ENCODE measurements at regions not wholly inside any gene's neighbourhood (a gene's known extent, or its start where the extent isn't known, plus 50 kb on each side); places are given as distances from the start of the nearest gene placed in this dataset.
A peak's percentile ranks its signal among the peaks of the same experiment; 100 is the strongest.
"Not testable (repeated sequence)": the region's sequence is repeated elsewhere in the genome, so short reads cannot be mapped to it uniquely, and the experiment has no call there.

DNA sequence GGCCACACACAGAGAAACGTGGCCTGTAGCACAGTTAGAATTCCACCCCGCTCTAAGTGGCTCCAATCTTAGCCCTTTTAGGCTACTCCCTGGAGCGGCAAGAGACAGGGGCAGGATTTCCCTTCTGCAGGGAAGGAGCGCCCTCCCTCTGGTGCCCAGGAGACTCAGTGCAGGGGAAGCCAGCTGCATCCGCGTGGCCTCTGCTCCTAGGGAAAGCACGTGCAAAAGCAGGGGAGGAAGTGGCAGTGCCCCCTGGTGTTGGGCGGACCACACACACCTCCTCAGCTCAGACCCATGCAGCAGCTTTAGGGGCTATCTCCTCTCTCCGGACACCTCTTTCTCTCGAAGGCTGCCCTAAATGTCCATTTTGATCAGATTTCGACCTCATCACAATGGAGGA, 50.0 kb downstream of the SPRING1 start:
- peak; percentile 47 for DNase-seq (ENCODE audit: low spot score)

DNA sequence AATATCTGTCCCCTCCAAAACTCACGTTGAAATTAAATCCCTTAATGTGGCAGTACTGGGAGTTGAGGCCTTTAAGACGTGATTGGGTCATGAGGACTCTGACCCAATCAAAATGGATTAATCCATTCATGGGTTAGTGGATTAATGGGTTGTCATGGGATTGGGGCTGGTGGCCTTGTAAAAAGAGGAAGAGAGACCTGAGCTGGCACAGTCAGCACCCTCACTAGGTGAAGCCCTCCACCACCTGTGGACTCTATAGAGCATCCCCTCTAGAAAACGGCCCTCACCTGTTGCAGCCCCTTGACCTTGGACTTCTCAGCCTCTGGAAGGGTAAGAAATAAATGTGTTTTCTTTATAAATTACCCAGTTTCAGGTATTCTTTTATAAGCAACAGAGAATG, 53.0 kb downstream of the SPRING1 start:
- DNase-seq (ENCODE audit: low spot score), result no peak

- no peak for DNase-seq (ENCODE audit: low spot score)
These were observed 60.6 kb downstream of the SPRING1 start for GRCh38 chr12:116677202-116677661.

GRCh38 chr12:116675339-116676107, 62.3 kb downstream of the SPRING1 start:
- no peak for DNase-seq (ENCODE audit: low spot score)

GRCh38 chr12:116674643-116675183, 63.2 kb downstream of the SPRING1 start:
- DNase-seq (ENCODE audit: low spot score), result no peak

DNA sequence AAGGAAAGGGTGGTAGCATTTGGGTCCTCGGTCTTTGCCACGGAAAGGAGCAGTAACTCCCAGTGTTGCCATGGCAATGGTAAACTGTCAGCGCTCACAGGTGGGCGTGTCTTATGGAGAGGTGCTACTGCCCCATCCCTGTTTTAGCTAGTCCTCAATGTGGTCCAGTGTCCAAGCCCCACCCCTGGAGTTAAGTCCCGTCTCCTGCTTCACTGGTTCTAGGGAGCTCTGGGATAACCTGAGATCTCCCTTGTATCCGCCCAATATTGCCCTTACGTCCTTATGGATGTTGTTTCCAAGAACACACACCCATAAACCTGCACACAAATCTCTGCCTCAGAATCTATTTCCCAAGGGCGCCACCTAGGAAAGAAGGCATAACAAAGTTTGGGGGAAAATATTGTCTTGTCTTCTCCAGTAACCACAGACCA, 64.2 kb downstream of the SPRING1 start:
- peak; percentile 17 for DNase-seq (ENCODE audit: low spot score)

DNA sequence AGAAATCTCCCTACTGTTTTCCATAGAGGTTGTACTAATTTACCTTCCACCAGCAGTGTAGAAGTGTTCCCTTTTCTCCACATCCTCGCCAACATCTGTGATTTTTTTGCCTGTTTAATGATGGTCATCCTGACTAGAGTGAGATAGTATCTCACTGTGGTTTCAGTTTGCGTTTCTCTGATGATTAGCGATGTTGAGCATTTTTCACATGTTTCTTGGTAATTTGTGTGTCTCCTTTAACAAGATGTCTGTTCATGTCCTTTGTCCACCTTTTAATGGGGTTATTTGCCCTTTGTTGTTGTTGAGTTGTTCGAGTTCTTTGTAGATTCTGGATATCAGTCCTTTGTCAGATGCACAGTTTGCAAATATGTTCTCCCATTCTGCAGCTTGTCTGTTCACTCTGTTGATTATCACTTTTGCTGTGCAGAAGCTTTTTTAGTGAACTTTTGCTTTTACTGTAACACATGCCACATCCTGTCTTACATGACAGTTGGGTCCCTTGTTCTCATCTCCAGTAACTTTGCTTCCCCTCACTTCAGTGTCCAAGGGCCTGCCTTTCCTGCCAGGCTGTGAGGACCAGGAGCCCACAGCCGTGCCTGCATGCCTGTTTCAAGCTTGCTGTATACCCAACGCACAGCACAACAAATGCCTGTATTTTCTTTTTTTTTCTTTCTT, 64.9 kb downstream of the SPRING1 start:
- no peak for DNase-seq (ENCODE audit: low spot score)

DNA sequence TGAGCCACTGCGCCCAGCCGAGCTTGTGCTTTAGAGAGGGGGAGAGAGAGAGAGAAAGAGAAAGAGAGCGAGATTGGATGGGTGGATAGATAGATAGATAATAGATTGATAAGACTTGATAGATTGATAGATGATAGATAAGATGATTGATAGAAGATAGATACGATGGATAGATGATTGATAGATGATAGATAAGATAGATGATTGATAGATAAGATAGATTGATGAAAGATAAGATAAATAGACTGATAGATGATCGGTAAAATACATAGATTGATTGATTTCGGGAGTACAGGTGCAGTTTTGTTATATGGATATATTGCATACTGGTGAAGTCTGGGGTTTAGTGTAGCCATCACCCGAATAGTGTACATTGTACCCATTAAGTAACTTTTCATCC, 65.9 kb downstream of the SPRING1 start:
- DNase-seq (ENCODE audit: low spot score), result no peak

GRCh38 chr12:116670859-116671258, 67.0 kb downstream of the SPRING1 start:
- no peak for DNase-seq (ENCODE audit: low spot score)

GRCh38 chr12:116667752-116668151, 70.1 kb downstream of the SPRING1 start:
- no peak for DNase-seq (ENCODE audit: low spot score)

GRCh38 chr12:116666829-116667228, 71.0 kb downstream of the SPRING1 start:
- not testable (repeated sequence) for DNase-seq (ENCODE audit: low spot score)

DNA sequence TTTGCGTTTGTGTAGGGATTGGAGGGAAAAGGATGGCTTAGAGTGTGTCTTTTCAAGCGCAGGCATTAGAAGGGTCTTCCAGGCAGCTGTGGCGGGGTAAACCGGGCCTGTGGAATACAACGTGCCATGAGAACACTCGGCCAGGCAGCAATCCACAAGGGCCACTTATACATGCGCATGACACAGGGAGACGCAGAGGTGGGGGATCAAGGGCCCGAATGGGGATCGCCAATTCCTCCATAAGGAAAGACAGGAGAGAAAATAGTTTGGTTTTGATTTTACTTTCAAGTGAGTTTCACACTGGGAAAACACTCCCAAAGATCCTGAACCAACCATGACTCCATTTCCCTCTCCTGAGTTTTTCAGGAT, 71.6 kb downstream of the SPRING1 start:
- no peak for DNase-seq (ENCODE audit: low spot score)

- DNase-seq (ENCODE audit: low spot score), result no peak
These were observed 72.1 kb downstream of the SPRING1 start for GRCh38 chr12:116665666-116666304.

GRCh38 chr12:116664085-116664484, 73.8 kb downstream of the SPRING1 start:
- DNase-seq (ENCODE audit: low spot score), result no peak

- peak; percentile 44 for DNase-seq (ENCODE audit: low spot score)
These were observed 75.2 kb downstream of the SPRING1 start for GRCh38 chr12:116662612-116663144.

DNA sequence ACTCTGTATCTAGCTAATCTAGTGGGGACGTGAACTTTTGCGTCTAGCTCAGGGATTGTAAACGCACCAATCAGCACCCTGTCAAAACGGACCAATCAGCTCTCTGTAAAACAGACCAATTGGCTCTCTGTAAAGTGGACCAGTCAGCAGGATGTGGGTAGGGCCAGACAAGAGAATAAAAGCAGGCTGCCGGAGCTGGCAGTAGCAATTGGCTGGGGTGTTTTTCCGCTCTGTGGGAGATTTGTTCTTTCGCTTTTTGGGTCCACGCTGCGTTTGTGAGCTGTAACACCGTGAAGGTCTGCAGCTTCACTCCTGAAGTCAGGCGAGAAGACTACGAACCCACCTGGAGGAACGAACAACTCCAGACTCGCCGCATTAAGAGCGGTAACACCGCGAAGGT, 76.5 kb downstream of the SPRING1 start:
- DNase-seq (ENCODE audit: low spot score), result no peak

DNA sequence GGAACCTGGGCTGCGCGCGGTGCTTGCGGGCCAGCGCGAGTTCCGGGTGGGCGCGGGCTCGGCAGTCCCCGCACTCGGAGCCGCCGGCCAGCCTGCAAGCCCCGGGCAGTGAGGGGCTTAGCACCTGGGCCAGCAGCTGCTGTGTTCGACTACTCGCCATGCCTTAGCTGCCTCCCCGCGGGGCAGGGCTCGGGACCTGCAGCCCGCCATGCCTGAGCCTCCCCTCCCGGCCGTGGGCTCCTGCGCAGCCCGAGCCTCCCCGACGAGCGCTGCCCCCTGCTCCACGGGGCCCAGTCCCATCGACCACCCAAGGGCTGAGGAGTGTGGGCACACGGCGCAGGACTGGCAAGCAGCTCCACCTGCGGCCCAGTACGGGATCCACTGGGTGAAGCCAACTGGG, 77.1 kb downstream of the SPRING1 start:
- not testable (repeated sequence) for DNase-seq (ENCODE audit: low spot score)

- peak; percentile 87 for DNase-seq (ENCODE audit: low spot score)
These were observed 77.9 kb downstream of the SPRING1 start for GRCh38 chr12:116659771-116660481.

- DNase-seq (ENCODE audit: low spot score), result no peak
These were observed 79.9 kb downstream of the SPRING1 start for GRCh38 chr12:116657921-116658495.

- no peak for DNase-seq (ENCODE audit: low spot score)
These were observed 81.6 kb downstream of the SPRING1 start for GRCh38 chr12:116656306-116656705.

DNA sequence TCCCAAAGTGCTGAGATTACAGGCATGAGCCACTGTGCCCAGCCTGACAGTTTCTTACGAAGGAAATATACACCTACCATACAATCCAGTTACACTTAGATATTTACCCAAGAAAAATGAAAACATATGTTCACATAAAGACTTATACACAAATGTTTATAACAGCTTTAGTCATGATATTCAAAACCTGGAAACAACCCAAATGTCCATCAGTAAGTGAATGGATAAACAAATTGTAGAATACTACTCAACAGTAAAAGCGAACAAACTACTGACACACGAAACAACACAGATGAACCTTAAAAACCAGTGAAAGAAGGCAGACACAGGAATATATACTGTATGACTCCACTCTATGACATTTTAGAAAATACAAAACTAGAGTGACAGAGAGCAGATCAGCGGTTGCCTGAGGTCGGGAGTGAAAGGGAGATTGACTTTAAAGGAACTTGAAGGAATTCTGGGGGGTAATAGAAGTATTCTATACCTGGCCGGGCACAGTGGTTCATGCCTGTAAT, 83.6 kb downstream of the SPRING1 start:
- DNase-seq (ENCODE audit: low spot score), result no peak

All from SW480 (cell line).